Activated CD4-positive, CD25-positive, alpha-beta regulatory T cell (primary cell): ENCODE measurements at regions not wholly inside any gene's neighbourhood (a gene's known extent, or its start where the extent isn't known, plus 50 kb on each side); places are given as distances from the start of the nearest gene placed in this dataset.

ENCODE experiments used
- DNase-seq, 4 experiments: peaks; one replicate each; lab custom pipeline; 2025; lab: John Stamatoyannopoulos, UW

DNA sequence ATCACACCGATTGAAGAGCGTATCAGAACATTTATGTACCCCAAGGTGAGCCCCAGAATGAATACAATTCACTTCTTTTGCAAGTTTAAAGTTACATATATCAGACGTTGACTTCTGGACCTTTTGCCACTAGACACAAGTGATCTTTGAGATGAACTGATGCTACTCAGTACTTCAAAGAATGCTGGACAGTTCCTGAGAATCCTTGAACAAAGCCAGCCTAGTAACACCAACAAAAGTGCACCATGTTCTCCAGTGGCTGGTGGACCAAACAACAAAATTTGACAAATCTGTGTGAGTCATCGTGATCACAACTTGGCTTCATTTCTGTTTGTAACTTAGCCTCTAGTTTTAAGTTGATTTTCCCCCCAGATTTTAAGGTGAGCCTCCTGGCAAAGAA is 355.7 kb downstream of the SOX2 start:
- no peak for DNase-seq

DNA sequence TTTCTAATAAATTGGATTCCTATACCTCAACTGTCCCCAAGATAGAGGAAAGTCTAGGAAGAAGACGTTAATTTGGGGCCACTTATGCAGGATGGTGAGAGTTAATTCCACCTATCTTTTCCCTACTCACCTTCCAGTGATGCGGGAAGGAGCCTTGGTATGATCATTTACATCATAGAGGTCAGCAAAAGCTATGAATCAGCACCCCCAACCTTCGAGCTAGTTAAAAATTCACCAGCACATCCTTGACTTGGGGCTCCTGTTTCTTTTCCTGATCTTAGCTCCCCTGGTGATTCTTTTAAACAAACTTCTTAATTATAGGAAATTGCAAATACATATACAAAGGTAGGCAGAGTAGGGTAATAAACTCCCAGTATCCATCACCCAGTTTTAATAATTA is 366.6 kb downstream of the SOX2 start:
- no peak for DNase-seq

DNA sequence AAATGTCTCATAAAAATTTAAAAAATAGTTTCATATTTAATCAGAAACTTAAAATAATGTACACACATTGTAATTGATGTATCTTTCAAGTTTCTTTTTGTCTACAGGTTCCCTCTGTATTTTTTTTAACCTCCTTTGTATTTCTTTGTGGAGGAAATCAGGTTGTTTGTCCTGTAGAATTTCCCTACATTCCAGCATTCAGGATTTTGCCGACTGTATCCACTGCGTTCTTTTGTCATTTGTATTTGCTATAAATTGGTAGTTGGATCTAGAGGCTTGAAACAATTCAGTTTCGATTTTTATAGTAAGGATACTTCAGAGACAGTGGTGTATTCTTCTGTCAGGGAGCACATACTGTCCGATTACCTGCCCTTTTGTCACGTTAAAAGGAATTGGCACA is 367.2 kb downstream of the SOX2 start:
- DNase-seq: no peak

DNA sequence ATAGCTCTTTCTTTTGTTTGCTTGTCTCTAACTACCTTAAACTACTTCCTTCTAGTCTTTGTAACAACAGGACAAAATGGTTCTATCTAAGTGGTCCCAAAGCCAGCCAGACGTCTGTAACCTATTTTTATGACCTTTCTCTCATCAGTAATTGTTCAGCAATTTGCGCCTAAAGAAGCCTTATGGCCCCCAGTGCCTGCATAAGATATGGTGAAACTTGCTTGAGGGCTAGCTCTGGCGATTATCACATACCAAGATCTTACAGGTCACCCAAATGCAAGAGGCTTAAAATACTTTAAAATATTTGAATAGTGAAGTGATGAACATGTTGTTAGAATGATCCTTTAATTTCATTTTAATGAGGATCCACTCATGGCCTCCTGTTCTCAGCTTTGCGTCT is 369.4 kb downstream of the SOX2 start:
- DNase-seq: no peak

DNA sequence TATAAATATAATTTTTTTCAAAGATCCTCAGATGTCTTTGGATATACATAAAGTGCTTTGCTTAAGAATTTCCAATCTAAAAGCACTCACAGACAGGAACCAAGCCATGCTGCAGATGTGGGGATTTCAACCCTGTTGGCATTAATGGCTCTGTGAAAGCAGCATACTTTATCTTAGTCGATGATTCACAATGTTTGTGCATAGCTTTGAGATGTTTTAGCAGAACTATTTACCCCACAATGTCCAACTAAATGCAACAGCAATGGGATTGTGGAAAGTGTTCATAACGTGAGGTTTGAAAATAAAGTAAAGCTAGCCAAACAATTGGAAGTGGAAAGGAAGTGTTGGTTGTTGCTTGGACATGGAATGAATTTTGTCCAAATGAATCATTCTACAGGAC is 371.4 kb downstream of the SOX2 start:
- DNase-seq: no peak

DNA sequence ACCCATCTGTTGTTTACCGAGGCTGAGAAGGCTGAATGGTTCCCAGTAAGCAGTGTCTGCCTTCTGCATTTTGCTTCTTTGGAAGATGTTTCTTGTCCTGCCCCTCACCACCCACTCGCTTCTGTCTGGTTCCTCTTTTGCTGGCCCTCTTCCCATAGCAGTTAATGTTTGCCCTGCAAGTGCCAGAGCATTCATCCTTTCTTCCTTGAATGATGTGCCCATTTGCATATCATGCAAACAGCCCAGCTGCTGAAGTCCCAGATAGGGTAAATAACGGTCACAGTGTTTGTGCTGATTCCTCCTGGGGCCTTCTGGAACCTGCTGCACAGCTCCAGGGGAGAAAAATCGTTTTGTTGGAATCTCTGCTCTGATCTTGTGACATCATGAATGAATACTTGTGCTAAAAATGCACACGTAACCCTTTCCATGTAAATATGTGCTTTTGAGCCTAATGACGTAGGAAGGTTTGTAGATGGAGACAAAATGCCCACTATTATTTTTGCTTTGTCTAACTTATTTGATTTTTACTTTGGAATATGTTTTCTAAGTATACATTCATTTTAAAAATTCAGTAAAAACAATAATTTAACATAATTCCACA is 381.0 kb downstream of the SOX2 start:
- no peak for DNase-seq

DNA sequence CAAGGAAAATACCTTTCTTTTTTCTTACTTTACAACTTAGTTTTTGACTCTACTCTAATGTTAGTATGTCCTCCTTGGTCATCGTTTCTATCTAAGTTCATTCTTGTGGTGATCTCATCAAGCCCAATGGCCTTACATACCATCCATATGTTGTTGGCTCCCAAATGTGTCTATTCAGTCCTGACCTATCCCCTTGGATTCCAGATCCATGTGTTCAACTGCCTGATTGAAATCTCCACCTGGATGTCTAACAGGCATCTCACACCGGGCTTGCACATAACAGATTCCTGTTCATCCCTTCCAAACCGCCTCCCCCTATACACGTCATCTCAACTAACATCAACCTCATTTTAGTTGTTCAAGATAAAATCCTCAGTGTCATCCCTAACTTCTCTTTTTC is 382.6 kb downstream of the SOX2 start:
- no peak for DNase-seq

DNA sequence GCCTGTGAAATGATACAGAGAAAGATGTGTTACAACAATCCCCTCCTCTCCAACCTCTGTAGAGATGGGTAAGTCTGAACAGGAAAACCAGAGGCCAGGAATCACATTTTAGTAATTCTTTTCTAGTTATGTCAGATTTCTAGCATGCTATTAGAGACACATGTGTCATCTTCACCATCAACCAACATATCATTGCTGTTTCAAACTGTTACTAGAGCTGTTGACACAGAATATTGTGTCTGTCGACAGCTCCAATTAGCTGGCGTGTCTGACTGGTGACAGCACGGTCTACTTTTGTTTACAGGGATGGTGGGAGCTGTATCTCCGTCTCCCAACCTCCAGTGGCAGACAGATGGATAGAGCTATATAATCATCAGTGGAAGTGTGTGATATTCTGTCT is 393.2 kb downstream of the SOX2 start:
- DNase-seq: no peak

DNA sequence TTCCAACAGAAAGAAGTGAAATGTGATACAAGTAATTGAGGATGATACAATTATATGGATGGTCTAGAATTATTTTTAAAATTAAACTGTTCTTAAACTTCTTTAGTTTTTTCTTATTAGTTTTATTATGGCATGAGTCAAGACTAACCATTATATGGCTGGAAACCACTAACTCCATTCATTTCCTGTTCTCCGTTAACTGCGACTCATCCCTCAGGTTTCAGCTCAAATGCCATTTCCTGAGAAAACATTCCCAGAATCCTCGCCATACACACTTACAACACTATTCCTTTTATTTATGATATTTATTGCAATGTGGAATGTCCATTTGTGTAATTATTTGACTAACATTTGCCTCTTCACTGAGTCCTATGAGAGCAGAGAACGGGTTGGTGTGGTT is 394.1 kb downstream of the SOX2 start:
- DNase-seq: no peak

DNA sequence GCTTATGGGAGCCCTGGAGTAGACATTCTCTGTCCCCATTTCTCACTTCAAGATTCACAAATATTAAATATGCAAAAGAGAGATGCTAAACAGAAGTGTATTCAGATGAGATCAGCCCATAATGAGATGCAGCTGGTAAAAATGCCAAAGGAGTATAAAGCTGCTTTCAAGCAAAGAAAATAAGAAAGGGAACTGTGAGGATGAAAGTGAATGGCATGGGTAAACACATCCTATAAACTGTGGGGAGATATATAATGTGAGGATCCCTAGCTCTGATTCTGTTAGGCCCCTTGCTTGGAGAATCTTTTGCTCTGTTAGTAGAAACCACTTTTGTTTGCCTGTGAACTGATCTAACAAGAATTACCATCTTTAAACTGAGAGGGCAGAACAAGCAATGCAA is 396.6 kb downstream of the SOX2 start:
- no peak for DNase-seq

DNA sequence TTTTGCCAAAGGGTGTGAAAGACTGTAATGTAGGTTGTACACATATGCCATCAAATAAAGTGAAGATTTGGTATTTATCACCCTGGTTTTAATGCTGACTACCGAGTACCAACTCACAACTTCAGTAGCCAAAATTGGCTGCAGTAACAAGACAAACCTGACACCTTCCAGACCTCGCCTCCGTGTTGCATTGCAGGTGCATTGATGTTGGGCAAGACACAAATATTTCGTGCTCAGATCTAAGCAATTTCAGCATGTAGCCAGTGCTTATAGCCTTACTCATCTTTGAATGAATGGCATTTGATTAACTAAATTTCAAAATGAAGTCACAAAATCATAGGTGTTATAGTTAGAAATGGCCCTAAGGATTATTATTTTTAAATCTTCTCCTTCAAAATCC is 400.2 kb downstream of the SOX2 start:
- no peak for DNase-seq

DNA sequence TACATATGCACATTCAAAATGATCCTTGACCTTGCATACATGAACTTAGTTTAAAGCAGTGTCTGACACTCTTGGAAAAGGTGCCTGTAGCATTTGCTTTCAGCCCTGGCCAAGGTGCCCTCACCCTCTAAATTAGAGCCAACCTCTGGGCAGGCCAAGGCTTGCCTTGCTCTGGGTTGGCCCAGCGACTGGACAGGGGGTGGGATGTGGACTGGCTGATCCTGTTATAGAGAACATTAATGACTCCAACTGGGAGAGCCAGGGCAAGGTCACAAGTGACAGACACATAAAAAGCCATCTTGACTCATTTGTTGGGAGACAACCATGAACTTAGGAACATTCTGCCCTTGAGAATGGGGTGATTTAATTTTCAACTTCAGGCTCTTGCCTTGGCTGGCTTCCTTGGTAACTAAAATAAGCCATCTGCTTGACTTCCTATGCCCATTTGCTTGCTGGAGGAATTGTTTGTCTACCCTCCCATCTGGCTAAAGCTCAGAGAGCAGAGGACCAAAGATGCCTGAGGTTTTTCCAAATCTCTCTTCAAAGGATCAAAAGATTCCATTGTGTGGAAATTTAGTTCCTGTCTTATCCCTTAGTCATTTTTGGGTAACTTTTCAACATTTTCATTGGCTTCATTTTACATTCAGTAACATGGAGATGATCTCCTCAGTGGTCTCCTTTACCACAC is 403.7 kb downstream of the SOX2 start:
- no peak for DNase-seq

DNA sequence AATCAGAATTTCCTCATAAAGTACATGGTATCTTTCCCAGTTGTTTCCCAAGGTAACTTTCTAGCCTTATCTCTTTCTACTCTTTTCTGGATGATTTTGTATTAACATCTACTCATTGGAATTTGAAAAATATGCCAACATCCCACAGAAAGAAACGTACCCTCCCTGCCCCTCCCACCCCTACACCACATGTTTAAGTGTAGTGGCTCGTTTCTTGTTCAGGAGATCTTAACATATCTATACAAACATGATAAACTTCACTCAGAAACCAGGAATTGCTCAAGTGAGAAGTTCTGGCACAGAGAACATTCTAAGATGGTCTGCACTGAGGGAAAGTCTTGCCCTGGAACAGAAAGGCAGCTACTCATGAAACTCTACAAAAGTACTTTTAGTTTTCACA is 404.7 kb downstream of the SOX2 start:
- no peak for DNase-seq

DNA sequence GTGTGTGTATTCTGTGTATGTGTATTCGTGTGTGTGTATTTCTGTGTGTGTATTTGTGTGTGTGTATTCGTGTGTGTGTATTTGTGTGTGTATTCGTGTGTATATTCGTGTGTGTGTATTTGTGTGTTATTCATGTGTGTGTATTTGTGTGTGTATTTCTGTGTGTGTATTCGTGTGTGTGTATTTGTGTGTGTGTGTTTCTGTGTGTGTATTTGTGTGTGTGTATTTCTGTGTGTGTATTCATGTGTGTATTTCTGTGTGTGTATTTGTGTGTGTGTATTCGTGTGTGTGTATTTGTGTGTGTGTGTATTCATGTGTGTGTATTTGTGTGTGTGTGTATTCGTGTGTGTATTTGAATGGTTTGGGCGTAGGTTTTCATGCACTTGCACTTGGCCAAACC is 405.4 kb downstream of the SOX2 start:
- no peak for DNase-seq

DNA sequence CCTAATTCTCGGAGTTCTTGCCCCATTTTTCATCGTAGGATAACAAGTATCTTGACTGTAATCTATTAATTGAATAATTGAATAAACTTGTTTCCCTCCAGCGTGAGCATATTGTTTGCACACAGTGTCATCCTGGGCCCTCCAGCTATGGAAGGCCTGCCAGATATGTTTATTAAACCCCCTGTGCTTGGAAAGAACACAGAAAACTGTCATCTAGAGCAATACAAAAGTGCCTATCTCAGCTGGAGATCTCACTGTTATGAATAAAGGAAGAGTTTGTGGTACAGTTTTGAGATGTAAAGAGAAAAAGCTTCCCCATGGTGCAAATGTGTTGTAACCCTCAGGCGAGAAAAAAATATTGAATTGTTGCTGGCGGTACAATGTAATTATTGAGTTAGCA is 405.9 kb downstream of the SOX2 start:
- DNase-seq: no peak

DNA sequence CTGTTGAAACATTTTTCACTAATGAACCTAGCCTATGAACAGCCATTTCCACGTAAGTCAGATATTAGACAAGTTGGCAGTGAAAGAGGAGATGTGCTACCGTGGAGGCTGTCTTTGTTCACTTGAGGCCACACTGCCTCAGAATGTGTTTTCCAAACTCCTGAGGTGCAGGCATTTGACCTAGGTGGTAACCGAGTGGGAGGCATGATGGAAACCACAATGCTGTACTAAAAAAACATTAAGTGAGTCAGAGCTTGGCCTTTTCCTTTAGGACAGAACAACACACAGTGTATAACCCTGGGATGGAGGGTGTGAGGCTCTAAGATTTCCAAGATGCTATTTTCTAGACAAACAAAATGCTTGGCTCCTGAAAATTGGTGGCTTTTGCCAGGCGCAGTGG is 406.3 kb downstream of the SOX2 start:
- DNase-seq: no peak

DNA sequence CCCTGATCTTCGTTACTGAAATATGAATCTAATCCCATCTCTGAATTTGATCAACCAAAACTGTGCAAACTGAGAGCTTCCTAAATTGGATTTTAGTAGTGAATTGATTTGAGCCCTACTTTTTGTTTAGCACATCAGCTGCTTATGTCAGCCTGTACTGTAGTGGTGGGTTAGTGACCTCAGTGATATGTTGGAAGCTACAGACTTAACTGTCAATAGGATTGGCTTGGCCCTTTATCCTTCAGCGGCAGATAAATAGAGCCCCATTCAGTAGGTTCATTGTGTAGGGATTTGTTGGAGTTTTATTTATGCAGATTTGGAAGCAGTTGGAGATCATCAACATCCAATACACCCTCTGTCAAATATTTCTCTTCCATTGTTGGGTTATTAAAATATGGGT is 409.7 kb downstream of the SOX2 start:
- no peak for DNase-seq

DNA sequence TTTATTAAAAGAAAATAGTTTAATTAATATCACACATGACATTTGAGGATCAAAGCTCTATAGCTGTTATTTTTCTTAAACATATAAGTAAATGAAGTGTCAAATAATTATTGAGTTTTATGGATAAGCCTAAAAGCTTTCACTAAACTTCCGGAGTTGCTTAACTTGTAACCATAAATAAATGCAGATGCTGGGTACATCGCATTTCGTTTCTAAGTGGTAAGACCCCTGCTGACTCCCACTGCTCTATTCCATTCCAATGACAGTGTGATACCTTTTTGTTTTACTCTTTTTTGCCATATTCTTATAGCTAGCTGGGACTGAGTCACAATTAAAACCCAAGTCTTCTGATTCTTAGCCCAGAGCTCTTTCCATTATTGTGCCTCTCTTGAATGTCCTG is 411.1 kb downstream of the SOX2 start:
- DNase-seq: no peak

DNA sequence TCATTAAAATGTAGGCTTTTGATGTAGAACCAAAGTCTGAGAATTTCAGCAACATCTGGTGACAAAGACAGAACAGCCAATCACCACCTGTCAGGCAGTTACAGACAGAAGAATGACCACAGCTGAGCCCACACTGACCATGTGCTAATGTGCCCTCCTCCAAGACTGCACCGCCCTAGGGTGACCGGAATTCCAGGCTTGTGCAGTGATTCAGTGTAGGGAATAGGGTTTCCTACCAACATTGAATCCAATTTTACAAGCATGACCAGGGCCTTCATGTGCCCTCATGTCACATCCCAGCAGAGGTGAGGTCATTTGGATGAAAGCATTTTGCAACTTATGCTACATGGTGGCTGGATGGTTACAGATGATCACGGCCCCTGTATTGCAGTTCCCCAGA is 412.5 kb downstream of the SOX2 start:
- DNase-seq: no peak

DNA sequence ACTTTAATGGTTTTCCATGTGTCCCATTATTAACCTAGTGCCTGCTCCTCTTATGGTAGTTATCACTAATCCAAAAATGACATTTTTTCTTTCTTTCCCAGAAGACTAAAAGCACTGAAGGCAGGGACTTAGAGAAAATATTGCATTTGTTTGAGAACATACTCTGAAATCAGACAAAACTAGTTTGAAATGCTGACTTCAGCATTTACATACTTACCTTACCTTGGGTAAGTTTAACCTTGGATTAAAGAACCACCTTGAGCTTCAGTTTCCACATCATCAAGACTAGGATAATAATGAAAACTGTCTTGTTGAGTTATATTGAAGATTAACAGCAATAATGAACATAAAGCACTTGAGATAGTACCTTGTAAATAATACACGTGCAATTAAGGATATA is 413.0 kb downstream of the SOX2 start:
- no peak for DNase-seq

DNA sequence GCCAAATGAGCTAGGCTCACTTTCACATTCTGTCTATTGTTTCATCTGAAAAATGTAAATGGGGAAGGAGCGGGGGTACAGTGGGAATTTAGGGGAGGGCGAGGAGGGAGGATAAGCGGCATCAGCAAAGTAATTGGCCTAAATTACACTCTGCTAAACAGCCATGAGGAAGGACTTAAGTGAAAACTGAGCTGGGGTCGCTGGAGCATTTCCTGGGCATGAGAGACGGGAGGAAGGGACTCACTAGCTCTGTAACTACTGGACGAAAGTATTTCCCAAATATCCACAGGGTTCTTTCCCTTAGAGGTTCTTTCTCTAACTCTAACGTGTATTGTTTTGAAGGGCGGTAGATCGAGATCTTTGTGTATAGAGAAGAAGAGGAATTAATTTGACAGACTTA is 418.0 kb downstream of the SOX2 start:
- no peak for DNase-seq

DNA sequence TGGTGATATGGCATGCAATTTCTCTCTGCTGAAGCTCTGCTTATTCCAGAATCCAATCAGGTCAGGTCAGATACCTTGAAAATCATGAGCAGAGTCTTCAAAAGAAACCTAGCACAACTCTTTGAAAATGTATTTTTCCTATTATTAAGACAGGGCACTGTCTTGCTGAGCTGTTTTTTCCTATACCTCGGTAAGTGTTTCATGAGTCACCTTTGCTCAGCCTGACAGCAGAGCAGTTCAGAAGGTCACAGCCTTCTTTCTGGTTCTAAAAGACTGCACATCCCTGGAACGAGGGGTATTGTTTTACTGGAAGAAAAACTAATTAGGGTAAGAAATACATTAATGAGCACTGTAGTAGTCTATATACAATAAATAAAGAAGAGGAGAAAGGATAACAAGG is 422.0 kb downstream of the SOX2 start:
- no peak for DNase-seq

DNA sequence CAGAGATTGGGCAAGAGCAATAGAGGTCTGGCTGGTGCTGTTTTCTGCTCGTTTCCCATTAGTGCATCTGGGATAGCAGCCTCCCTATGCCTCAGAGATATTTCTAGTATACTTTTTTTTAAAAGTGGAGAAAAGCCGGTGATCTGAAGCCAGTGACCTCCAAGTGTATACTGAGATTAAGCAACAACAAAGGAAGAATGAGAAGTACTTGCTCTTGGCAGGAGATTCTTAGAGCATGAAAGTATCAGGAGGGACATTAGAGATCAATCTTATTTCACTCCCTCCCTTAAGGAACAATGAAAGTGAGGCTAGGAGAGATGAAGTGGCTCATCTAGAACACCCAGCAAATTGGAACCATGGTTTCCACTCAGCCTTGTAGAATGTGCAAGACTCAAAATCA is 423.3 kb downstream of the SOX2 start:
- no peak for DNase-seq
